GM23338 (cell line): ENCODE measurements at regions not wholly inside any gene's neighbourhood (a gene's known extent, or its start where the extent isn't known, plus 50 kb on each side); places are given as distances from the start of the nearest gene placed in this dataset.

Experiments
- CREB1 ChIP-seq: fragments of 250-450 bp; sonication (Bioruptor Pico); IDR thresholded peaks from 2 replicates; pipeline ENCODE4 v1.5.0; 2020; ENCODE audit warnings: low read depth, mild to moderate bottlenecking, moderate library complexity
- CTCF ChIP-seq, 2 experiments: fragments of 200-600 bp in 1 of 2; sonication (generic) in 1 of 2; conservative IDR thresholded peaks; 2 replicates each; pipeline versions ENCODE4 v1.5.1 to v1.6.1; 2016 to 2017; ENCODE audit warnings: antibody characterized with exemption in 2 of 2, low read depth in 2 of 2, mild to moderate bottlenecking in 2 of 2, moderate library complexity in 1 of 2
- ETS1 ChIP-seq: IDR thresholded peaks from 2 replicates; pipeline ENCODE4 v1.6.1; 2016; ENCODE audit warnings: antibody characterized with exemption
- EZH2 ChIP-seq: fragments of 200-600 bp; sonication (generic); IDR thresholded peaks from one replicate; pipeline ENCODE4 v1.8.0; 2017; ENCODE audit warnings: antibody characterized with exemption, mild to moderate bottlenecking, low read depth; ENCODE audit not compliant: unreplicated experiment
- EZH2phosphoT487 ChIP-seq: fragments of 200-600 bp; sonication (generic); IDR thresholded peaks from one replicate; pipeline ENCODE4 v1.8.1; 2018; ENCODE audit warnings: antibody characterized with exemption; ENCODE audit not compliant: unreplicated experiment
- JUNB ChIP-seq: IDR thresholded peaks from one replicate; pipeline ENCODE4 v1.6.1; 2016; ENCODE audit warnings: antibody characterized with exemption; ENCODE audit not compliant: unreplicated experiment
- NANOG ChIP-seq: IDR thresholded peaks from 2 replicates; pipeline ENCODE4 v1.6.1; 2016; ENCODE audit warnings: antibody characterized with exemption, borderline replicate concordance
- POLR2AphosphoS5 ChIP-seq: IDR thresholded peaks from 2 replicates; pipeline ENCODE4 v1.6.1; 2016; ENCODE audit warnings: antibody characterized with exemption, low read depth
- REST ChIP-seq: IDR thresholded peaks from one replicate; pipeline ENCODE4 v1.6.1; 2018; ENCODE audit warnings: antibody characterized with exemption; ENCODE audit not compliant: unreplicated experiment
- ZNF114 ChIP-seq: fragments of 250-450 bp; sonication (Bioruptor Pico); IDR thresholded peaks from 2 replicates; pipeline ENCODE4 v1.5.0; 2020; ENCODE audit warnings: mild to moderate bottlenecking, moderate library complexity
- ZNF331 ChIP-seq: fragments of 250-450 bp; sonication (Bioruptor Pico); IDR thresholded peaks from 2 replicates; pipeline ENCODE4 v1.5.0; 2020; ENCODE audit warnings: low read depth, mild to moderate bottlenecking, moderate library complexity
- ZNF462 ChIP-seq: fragments of 250-450 bp; sonication (Bioruptor Pico); IDR thresholded peaks from 2 replicates; pipeline ENCODE4 v1.5.0; 2020; ENCODE audit warnings: mild to moderate bottlenecking, moderate library complexity

- no peak for TF ChIP-seq REST
- TF ChIP-seq JUNB: no peak
- TF ChIP-seq CTCF (conservative IDR thresholded peaks at IDR 0.05; ENCODE audit: low read depth in 2 of 2): no peak
- no peak for TF ChIP-seq EZH2
- TF ChIP-seq POLR2AphosphoS5: no peak
- no peak for TF ChIP-seq EZH2phosphoT487
- no peak for TF ChIP-seq CREB1 (CRISPR knock-in tag)
- TF ChIP-seq ETS1: no peak
- TF ChIP-seq ZNF114: no peak
- no peak for TF ChIP-seq ZNF331
- TF ChIP-seq NANOG: no peak
- TF ChIP-seq ZNF462 (CRISPR knock-in tag): no peak
Observed at GRCh38 chr2:129888461-129888860, 91.0 kb upstream of the RAB6C start.
